Transverse colon (tissue), 3 donors: ENCODE measurements at regions not wholly inside any gene's neighbourhood (a gene's known extent, or its start where the extent isn't known, plus 50 kb on each side); places are given as distances from the start of the nearest gene placed in this dataset.

ENCODE experiments used
- EP300 ChIP-seq: sonication (generic); formaldehyde crosslinking; IDR thresholded peaks from one replicate; pipeline ENCODE4 v1.6.1; 2017; ENCODE audit warnings: antibody characterized with exemption, low read depth
- TF ChIP-seq, protein P1 (sequence below), 5 experiments: fragments of 200-600 bp in 3 of 5; fragments of 450-650 bp in 2 of 5; sonication (generic) in 3 of 5; IDR thresholded peaks; 1 replicate in 2 of 5; 2 replicates in 3 of 5; pipeline ENCODE4 v1.5.1; 2016 to 2017; ENCODE audit warnings: antibody characterized with exemption in 5 of 5, inconsistent platforms in 3 of 5, mild to moderate bottlenecking in 2 of 5, moderate library complexity in 1 of 5

DNA sequence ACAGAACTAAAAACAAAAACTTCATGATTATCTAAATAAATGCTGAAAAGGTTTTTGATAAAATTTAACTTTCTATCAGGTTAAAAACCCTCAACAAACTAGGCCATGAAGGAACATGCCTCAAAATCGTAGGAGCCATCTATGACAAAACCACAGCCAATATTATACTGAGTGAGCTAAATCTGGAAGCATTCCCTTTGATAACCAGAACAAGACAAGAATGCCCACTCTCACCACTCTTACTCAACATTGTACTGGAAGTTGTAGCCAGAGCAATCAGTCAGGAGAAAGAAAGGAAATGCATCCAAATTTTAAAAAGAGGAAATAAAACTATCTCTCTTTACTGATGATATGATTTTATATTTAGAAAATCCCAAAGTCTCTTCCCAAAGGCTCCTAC, 228.7 kb downstream of the CHRM2 start:
- TF ChIP-seq, protein P1, sequence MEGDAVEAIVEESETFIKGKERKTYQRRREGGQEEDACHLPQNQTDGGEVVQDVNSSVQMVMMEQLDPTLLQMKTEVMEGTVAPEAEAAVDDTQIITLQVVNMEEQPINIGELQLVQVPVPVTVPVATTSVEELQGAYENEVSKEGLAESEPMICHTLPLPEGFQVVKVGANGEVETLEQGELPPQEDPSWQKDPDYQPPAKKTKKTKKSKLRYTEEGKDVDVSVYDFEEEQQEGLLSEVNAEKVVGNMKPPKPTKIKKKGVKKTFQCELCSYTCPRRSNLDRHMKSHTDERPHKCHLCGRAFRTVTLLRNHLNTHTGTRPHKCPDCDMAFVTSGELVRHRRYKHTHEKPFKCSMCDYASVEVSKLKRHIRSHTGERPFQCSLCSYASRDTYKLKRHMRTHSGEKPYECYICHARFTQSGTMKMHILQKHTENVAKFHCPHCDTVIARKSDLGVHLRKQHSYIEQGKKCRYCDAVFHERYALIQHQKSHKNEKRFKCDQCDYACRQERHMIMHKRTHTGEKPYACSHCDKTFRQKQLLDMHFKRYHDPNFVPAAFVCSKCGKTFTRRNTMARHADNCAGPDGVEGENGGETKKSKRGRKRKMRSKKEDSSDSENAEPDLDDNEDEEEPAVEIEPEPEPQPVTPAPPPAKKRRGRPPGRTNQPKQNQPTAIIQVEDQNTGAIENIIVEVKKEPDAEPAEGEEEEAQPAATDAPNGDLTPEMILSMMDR (IDR thresholded peaks at IDR 0.05), result no peak
- no peak for TF ChIP-seq EP300
